NCI-H1092 treated with DMSO at 0.1 percent for 48 hours (cell line): ENCODE measurements at regions not wholly inside any gene's neighbourhood (a gene's known extent, or its start where the extent isn't known, plus 50 kb on each side); places are given as distances from the start of the nearest gene placed in this dataset.

ENCODE experiments used
- DNase-seq: peaks from one replicate; lab custom pipeline; 2025; lab: John Stamatoyannopoulos, UW

- no peak for DNase-seq
Measured at GRCh38 chr7:47663851-47664250, 81.9 kb upstream of the TNS3 start.

GRCh38 chr7:47663213-47663612, 81.3 kb upstream of the TNS3 start:
- no peak for DNase-seq

- no peak for DNase-seq
Measured at GRCh38 chr7:47661051-47661714, 79.3 kb upstream of the TNS3 start.

- no peak for DNase-seq
Measured at GRCh38 chr7:47659664-47660462, 78.0 kb upstream of the TNS3 start.

GRCh38 chr7:47658886-47659635, 77.2 kb upstream of the TNS3 start:
- no peak for DNase-seq

GRCh38 chr7:47657126-47657525, 75.2 kb upstream of the TNS3 start:
- DNase-seq, result no peak

- DNase-seq, result no peak
Measured at GRCh38 chr7:47654672-47655298, 72.9 kb upstream of the TNS3 start.

- DNase-seq, result no peak
Measured at GRCh38 chr7:47653550-47654411, 71.9 kb upstream of the TNS3 start.

GRCh38 chr7:47652591-47652990, 70.7 kb upstream of the TNS3 start:
- no peak for DNase-seq

- DNase-seq, result no peak
Measured at GRCh38 chr7:47651355-47652317, 69.7 kb upstream of the TNS3 start.

- DNase-seq, result no peak
Measured at GRCh38 chr7:47649919-47650318, 68.0 kb upstream of the TNS3 start.

GRCh38 chr7:47648275-47648925, 66.5 kb upstream of the TNS3 start:
- DNase-seq, result no peak

- no peak for DNase-seq
Measured at GRCh38 chr7:47647918-47648250, 66.0 kb upstream of the TNS3 start.

GRCh38 chr7:47647181-47647917, 65.4 kb upstream of the TNS3 start:
- no peak for DNase-seq

GRCh38 chr7:47643716-47644400, 61.9 kb upstream of the TNS3 start:
- no peak for DNase-seq

GRCh38 chr7:47640265-47640664, 58.4 kb upstream of the TNS3 start:
- DNase-seq, result no peak

- no peak for DNase-seq
Measured at GRCh38 chr7:47639495-47640110, 57.7 kb upstream of the TNS3 start.

- no peak for DNase-seq
Measured at GRCh38 chr7:47638679-47639315, 56.9 kb upstream of the TNS3 start.
